Anterior cingulate cortex (tissue), 58 donors: ENCODE measurements at regions not wholly inside any gene's neighbourhood (a gene's known extent, or its start where the extent isn't known, plus 50 kb on each side); places are given as distances from the start of the nearest gene placed in this dataset.

Experiments used
- DNase-seq, 58 donors: peaks; one replicate each; lab custom pipeline; 2025; lab: John Stamatoyannopoulos, UW

DNA sequence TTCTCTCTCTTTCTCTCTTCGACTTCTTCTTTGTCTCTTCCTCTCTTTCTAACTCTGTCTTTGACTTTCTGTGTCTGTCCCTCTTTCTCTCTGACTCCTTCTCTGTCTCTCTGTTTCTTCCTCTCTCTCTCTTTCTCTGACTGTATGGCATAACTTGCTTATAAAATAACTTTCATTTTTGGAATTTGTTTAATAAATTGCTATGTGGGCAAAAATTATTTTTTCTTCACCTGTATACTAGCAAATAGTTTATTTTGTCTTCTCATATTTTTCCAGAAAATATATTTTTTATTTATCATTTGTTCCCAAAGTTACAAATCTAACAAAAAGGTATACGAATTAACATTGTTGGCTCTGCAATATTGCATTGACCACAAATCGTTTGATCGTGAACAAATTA, 305.7 kb upstream of the FAM98A start:
- DNase-seq, result no peak

DNA sequence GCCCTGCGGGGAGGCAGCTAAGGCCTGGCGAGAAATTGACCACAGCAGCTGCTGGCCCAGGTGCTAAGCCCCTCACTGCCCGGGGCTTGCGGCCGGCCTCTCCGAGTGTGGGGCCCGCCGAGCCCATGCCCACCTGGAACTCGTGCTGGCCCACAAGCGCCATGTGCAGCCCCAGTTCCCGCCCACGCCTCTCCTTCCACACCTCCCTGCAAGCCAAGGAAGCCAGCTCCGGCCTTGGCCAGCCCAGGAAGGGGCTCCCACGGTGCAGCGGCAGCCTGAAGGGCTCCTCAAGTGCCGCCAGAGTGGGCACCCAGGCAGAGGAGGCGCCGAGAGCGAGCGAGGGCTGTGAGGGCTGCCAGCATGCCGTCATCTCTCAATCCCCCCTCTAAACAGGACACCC, 304.6 kb upstream of the FAM98A start:
- DNase-seq, result no peak

DNA sequence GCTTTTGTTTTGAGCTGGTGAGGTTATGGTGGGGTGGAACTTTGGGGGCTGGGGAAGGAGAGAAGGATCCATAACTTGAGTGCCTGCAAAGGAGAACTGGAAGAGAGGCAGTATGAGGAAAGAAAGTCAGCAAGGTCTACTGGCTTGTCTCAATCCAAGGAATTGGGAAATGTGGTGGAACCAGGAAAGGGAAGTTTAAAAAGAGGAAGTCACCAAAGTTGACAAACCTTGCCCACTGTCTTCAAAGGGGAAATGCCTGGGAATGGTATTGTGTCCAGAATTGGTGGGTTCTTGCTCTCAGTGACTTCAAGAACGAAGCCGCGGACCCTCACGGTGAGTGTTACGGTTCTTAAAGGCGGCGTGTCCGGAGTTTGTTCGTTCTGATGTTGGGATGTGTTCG, 304.1 kb upstream of the FAM98A start:
- no peak for DNase-seq

DNA sequence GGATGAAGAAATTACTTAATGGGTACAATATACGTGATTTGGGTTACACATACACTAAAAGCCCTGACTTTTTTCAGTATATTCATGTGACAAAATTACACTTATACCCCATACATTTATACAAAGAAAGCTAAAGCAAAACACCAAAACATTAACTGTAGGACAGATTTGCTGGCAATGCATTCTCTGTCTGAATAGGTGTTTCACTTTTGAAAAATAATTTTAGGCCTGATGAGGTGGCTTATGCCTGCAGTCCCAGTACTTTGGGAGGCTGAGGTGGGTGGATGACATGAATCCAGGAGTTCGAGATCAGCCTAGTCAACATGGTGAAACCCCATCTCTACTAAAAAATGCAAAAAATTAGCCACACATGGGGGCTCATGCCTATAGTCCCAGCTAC, 301.5 kb upstream of the FAM98A start:
- no peak for DNase-seq

DNA sequence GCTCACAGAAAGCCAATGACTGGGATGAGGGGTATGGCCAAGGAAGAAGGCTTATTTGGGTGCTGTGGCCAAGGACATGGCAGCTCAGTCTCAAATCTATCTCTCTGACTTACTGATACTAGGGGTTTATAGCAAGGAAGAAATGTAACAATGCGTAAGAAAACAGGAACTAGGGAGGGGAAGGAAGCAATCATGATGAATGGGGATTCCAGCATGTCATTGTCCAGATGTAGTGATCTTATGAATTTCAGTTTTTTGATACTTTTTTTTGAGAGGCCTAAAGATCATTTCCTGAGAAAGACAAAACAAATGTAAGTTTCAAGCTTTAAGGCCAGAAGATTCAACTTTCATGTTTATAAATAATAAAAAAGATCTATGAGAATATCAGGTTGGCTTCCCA, 298.6 kb upstream of the FAM98A start:
- DNase-seq, result no peak

DNA sequence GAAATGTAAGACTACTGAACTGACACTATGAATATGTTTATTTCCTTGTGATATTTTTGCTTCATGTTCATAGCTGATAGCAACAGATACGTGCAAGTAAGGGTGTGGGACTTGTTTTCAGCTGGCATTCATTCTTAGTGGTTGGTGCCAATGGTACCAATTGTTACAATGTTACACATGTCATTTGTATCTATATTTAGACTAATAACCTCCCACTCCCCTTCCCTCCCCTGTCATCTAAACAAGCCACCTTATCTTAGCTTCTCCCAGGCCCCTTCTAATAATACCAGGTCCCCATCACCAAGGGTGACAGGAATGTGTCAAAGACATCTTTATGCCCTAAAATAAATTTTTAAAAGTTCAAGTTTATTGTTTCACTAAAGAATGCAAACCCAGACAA, 294.7 kb upstream of the FAM98A start:
- no peak for DNase-seq

DNA sequence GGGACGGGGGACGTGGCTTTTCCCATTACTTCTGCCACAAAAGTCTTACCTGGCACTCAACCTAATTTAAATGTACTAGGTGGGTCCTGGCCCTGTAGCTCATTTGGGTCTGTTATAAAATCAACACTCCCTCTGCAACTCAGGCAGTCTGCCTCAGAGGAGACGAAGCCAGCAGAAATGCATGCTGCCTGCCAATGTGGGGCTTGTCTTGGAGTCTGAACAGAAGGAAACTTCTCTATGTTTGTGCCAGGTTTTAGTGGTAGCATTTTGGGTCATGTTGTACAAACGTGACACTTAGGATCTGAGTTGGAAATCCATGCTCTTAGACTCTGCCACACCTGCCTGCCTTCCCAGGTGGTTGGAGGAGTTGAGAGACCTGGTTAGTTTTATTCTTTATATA, 292.5 kb upstream of the FAM98A start:
- peak in 13 of 58 donors; percentile 1 to 32 (median 3) for DNase-seq

DNA sequence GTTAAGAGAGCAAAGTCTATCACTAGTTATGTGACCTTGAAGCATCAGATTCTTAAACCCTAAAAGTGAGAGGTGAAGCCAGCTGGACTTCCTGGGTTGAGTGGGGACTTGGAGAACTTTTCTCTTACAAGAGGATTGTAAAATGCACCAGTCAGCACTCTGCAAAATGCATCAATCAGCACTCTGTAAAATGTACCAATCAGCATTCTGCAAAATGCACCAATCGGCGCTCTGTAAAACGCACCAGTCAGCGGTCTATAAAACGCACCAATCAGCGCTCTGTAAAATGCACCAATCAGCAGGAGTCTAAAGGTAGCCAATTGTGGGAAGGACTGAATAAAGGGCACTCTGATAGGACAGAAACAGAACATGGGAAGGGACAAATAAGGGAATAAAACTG, 291.6 kb upstream of the FAM98A start:
- no peak for DNase-seq

DNA sequence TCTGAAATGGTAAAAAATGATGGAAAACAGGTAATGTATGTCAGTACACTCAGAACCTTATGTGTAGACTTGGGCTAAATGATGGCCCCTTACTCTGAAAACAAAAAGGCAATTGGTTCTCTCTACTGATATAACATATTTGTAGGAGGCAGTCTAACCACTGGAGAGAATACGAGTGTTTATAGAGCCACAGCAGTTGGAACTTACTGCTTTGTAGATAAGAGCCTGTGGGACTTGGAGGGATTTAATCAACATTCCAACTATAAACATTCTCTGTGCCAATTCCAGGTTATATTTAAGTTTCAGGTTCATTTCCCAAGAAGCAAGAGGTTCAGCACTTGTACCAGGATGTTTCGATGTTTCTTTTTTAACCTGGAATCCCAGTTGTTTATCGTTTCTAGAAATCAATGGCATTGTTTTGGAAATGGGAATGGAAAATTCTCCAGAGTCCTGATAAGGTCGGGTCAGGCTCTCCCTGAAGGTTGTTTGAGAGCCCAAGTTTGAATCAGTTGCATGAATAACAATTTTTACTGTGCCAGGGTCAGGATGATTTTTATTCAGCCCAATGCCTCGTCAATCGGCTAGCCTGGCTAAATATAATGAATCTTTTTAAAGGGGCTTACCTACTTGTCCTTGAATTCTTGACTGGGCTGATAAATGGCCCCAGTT, 278.4 kb upstream of the FAM98A start:
- DNase-seq, result no peak

DNA sequence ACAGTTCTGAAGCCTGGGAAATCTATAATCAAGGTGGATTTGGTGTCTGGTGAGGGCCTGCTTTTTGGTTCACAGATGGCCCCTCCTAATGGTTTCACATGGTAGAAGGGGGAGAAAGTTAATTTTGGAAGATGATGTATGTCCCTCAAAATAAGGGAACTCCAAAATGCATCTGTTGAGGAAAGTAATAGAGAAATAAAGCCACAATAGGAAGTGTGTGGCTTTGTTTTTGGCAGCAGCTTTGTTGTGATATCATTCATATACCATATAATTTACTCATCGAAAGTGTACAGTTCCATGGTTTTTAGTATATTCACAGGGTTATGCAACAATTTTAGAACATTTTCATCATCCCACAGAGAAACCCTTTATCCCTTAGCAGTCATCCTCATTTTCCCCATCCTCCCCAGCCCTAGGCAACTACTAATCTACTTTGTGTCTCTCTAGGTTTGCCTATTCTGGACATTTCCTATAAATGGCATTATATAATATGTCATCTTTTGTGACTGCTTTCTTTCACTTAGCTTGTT, 274.0 kb upstream of the FAM98A start:
- no peak for DNase-seq

DNA sequence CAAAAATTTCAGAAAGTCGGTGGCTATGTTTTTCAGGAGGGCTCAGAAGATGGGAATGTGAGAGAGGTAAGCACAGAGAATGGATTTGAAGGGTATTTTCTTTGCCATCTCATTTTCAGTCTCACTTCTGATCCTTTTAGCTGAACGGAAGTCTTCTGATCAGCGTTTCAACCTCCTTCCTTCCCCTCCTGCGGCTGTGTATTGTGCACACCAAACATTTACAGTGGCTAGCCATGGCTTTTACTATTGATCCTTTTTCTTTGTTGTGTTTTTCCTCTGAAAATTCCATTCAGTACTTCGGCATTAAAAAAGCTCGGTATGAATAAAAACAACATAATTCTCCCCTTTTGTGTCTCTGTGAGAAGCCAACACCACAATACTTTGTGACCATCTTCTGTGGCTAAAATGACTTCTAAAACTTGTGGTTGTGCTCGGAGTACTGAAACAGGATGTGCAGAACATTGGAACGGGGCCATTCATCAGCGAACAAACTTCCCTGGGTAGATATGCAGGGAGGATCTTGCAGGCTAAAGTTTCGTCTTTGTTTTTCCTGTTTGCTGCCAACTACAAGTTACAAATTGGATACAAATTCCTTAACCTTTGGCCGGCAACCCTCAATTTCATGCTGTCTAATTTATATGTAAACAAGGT, 260.8 kb upstream of the FAM98A start:
- DNase-seq, result peak in 1 of 58 donors; percentile 0

DNA sequence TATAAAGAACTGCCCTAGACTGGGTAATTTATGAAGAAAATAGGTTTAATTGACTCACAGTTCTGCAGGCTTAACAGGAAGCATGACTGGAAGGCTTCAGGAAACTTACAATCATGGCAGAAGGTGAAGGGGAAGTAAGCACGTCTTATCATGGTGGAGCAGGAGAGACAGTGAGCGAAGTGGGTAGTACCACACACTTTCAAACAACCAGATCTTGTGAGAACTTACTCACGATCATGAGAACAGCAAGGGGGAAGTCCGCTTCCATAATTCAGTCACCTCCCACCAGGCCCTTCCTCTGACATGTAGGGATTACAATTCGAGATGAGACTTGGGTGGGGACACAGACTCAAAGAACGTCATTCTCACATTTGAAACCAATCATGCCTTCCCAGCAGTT, 260.1 kb upstream of the FAM98A start:
- DNase-seq, result no peak

DNA sequence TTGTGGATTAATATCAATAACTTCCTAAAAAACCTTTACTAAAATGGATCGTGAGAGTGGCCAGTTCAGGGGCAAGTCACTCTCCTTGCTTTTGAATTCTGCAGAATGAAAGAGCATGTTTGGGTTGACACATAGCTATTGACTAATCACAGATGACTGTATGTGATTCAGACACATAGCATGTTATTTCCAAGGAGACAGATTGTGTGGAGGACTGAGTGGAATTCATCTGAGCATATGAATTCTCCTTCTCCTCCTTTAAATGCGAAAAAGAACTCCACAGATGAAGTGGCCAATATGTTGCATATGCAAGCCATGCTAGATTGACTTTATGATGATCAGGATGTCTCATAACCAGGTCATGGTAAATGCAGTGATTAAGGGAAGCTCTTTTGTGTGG, 249.4 kb upstream of the FAM98A start:
- DNase-seq, result no peak

DNA sequence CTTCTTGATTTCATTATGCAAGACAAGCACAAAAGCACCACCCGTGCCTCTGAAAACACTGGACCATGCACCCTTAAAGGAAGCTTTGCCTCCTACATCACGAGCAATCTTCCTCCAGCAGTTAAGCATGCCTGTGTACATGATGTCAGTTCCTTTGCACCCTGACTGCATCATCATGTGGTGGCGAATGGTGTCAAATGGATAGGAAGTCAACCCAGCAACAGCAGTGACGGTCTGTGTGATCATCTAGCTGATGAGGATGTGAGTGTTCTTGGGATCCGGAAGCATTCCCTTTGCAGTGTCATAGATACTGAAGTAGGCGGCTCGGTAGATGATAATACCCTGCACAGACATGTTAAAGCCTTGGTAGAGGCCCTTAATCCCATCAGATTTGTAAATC, 240.7 kb upstream of the FAM98A start:
- DNase-seq, result no peak

DNA sequence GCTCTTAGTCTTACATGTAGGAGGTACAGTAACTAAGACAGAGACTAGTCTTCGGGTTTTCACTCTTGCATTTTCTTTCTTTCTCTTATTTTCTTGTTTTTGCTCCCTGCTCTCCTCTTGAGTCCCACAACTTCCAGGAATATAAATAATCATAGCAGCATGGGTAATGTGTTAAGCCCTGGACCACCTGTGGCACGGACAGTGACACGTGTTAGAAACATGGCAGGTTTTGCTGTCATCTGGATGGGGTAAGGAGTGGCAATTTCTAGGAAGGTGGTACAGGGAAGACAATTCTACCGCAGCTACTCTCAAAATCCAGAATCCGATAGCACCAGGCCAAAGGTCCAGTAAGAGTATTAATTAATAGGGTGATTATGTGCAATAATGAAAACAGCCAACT, 237.5 kb upstream of the FAM98A start:
- DNase-seq, result no peak

DNA sequence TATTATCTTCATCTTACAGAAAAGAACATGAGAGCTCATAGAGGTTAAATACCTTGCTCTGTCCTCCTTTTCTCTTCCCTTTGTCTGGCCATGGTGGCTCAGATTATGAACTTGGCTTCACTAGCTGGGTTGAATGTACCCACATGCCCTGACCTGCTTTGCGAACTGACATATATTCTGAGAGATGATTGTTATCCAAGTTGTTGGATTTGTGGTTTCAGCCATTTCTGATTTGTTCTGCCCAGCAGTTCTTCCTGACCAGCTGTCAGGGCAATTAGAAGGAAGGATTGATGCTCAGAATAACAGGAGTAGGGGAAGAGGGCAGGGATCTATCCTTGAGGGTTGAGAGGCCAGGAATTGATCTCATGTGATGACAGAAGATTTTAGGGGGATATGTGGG, 236.8 kb upstream of the FAM98A start:
- no peak for DNase-seq

DNA sequence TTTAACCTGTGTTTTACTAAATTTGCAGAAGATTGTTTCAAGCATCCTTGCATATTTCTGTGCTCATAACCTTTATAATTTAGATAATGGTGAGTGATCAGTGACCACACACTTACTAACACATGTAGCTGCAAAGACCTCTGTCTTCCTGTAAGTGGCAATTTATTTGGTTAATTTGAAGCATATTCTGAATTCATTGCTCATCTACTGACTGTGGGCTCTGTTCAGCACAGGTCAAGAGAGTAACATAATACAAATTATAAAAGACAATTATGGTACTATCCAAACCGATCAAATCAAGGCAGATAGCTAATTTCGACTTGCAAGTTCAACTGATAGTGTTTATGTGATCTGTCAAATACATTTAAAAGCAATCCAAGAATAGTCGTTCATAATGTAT, 223.9 kb upstream of the FAM98A start:
- no peak for DNase-seq

DNA sequence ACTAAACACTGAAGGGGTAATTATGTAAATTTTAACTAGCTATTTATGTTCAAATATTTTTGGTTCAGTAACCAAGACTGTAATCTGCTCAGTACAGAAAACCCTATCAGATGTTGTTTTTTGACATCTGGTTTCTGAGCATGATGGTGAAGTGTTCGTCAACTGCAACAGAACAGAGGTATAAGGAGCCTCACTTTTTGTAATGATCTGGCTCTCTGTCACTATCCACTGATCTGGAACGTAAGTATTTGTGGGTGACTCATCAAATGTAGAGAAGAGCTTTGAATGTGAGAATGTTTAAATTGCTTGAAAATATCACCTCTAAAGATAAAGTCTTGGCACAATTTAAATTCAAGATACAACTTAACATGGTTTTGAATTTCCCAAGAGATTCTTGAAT, 213.6 kb upstream of the FAM98A start:
- peak in 2 of 58 donors; percentile 6 to 16 for DNase-seq

DNA sequence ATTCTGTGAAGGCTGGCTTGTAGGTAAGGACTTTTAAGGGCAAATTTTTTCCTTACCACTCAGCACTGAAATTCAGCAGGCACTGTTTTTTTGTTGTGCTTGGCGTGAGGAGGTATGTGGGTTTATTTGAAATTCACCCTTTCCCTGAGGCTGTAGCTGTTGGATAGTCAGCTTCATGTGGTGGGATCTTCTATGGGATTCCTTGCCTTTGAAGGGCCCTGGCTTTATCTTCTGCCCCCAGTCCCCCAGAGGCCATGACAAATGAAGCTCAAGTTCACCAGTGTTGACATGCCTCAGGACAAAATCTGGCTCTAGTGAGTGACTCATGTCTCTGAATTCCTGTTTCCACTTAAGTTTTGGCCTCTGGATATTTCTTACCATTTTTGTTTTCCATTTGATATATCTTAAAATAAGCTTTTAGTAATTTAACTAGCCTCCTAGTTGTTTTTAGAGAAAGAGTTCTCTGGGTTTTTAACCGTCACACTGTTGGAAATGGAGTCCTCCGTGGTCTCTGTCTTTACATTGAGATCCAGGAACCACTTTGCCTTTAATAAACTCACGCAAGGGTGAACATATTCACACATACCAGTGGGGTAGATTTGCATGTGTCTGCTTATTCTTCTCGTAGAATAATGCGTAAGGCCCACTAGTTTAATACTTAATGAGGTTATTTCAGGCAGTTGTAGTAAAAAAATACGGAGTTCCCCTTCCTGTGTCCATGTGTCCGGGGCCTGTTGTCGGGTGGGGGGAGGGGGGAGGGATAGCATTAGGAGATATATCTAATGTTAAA, 211.1 kb upstream of the FAM98A start:
- DNase-seq, result no peak

DNA sequence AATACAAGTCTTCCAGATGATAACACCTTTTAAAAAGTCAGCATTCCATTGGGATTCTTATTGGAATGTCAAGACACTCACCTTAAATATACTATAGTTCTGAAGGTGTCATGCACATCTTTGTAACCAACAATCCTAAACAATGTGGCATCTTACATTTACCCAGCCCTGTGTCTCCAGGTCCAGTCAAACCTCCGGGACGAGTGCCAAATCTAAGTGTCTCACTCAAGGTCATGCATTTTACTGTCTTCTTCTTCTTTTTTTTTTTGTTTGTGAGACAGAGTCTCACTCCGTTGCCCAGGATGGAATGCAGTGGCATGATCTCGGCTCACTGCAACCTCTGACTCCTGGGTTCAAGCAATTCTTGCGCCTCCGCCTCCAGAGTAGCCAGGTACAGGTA, 206.9 kb upstream of the FAM98A start:
- no peak for DNase-seq

DNA sequence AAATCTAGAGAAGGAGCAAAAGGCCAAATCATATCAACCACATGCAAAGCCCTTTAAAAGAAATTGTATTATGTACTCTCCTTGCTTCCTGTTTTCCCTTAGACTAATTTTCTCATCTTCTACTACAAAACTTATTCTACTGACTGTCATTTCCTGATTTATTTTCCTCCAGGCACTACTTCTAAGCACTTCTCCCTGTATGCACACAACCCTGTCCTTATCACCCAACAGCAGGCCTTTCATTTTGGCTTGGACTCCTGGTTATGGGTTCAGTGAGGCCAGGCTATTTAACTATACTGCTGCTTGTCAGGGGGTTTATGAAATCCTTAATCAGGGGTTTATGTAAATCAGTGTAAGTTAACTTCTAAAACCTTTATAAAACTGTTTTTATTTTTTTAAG, 205.1 kb upstream of the FAM98A start:
- DNase-seq, result no peak

DNA sequence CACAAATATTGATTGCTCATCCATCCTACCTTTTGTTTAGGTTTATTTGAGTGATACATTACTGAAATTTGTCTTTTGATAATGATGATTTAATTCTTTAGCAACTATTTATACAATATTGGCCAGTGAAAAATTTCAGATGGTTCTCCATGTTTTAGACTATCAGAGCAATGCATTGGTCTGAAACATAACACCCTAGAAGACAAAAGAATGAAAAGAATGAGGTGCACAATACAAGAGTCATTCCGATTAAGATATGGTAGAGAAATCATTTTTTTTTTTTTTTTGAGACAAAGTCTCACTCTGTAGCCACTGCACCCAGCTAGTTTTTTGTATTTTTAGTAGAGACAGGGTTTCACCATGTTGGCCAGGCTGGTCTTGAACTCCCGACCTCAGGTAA, 197.4 kb upstream of the FAM98A start:
- no peak for DNase-seq
